ENCODE measurements at regions not wholly inside any gene's neighbourhood (a gene's known extent, or its start where the extent isn't known, plus 50 kb on each side); places are given as distances from the start of the nearest gene placed in this dataset.

DNA sequence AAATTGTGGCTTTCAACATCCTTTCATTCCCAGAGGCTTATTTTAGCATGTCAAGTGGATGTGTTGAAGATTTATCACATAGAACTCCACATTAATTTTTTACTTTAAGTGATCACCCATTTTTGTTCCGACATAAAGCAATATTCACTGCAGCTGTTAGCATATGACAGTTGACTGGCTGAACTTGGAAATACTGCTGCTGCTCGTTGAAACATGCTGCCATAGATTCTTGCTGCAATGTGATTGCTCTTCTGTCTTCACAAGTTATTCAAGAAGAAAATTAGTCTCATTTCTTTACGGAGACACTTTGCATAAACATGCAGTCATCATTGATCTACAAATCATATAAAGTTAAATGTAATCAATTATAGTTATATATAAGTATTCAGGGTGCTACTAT, 248.4 kb downstream of the SAMD5 start:
- no peak for DNase-seq (ENCODE audit: low read depth, low spot score)

DNA sequence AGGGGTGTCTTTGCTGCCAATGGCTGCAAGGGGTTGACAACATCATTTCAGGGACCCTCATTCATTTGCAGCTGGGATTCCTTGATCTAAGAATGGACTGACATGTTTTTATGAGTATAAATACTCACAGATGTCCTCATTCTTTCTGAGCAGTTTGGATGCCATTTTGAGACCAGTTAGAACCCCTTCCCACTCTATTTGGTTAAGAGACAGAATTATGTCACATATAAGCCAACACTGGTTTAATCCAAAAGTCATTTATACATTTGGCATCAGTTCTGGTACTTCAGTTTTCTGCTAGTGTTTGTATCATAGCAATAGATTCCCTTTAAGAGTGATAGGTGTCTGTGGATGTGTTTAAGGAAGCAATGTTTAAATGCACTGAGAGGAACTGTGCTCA, 248.8 kb downstream of the SAMD5 start:
- no peak for DNase-seq (ENCODE audit: low read depth, low spot score)

DNA sequence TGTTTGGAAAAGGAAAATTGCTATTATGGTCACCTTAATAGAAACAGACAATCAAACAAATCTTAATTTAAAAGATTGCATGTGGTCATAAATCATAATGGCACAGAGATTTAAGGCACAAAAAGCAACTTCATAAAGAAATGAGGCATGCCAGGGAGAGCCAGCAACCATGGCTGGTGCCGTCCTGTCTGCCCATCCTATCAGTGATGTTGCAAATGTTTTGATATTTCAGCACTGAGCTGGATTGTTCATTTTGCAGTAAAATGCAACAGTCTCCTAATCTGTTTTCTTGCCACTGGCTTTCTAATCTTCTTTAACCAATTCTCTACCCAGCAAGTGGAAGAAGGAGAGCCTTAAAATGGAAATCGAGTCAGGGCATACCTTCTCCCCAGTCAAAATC, 249.8 kb downstream of the SAMD5 start:
- DNase-seq (ENCODE audit: low read depth, low spot score), result no peak

DNA sequence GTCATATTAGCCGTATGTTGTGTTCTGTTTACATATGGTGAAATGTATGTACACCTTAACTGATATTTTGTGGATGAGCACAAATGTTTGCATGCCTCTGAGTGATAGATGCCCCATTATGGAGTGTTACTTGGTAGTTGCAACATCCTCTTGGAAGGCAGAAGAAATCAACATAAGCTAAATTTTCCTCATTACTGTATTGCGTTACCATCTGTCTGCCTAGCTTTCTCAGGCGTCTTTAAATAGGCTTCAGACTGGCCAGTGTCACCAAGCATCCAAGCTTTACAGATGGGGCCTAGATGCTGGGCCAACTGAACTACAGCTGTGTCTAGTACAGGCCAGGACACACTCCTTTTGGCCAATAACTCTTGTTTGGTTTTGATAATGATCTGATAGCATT, 250.6 kb downstream of the SAMD5 start:
- no peak for DNase-seq (ENCODE audit: low read depth, low spot score)

DNA sequence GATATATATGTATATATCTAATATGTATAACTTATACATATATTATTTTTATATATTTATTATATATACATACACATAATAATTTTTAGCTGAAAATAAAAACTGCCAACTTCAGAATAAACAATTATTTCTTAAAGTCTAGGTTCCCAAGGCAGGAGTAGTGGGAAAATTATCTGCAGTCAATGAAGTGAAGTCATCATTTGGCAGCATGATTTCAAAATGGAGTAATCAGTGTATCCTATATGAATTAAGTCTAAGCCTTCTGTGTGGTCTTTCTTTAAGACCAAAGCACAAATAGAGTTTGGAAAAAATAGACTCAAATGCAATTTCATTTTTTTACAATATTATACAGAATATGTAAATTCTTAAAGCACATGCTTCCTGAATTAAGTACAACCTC, 251.0 kb downstream of the SAMD5 start:
- DNase-seq (ENCODE audit: low read depth, low spot score), result no peak

DNA sequence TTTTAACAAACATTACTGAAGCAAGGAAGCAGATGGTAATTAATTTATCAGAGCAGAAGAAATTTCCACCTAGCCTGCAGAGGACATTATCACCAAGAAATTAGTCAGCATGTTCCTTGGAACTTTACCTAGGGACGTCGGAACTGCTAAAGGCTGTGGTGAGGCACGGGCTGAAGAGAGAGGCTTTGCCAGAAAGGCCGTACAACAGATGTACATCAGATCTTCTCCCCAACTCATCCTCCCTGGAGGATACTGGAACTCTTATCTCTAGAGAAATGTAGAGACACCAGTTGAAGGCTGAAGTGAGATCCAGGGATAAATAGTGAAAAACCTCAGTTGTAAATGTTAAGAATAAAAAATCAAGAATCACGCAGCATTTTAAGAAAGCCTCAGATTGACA, 257.1 kb downstream of the SAMD5 start:
- no peak for DNase-seq (ENCODE audit: low read depth, low spot score)

DNA sequence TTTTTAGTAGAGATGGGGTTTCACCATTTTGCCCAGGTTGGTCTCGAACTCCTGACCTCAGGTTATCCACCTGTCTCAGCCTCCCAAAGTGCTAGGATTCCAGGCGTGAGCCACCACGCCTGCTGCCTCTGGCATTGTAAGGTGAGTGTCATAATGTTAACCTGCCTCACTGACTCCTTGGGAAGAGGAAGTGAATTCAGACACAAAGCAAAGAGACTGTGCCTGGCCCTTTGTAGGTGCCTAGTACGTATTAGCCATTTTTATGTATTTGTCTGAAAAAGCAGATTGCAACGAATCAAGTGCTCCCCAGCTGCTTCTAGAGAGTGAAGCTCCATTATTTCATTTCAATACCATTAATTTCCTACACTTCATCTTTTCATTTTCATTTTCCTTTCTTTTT, 260.5 kb downstream of the SAMD5 start:
- DNase-seq (ENCODE audit: low read depth, low spot score), result no peak

DNA sequence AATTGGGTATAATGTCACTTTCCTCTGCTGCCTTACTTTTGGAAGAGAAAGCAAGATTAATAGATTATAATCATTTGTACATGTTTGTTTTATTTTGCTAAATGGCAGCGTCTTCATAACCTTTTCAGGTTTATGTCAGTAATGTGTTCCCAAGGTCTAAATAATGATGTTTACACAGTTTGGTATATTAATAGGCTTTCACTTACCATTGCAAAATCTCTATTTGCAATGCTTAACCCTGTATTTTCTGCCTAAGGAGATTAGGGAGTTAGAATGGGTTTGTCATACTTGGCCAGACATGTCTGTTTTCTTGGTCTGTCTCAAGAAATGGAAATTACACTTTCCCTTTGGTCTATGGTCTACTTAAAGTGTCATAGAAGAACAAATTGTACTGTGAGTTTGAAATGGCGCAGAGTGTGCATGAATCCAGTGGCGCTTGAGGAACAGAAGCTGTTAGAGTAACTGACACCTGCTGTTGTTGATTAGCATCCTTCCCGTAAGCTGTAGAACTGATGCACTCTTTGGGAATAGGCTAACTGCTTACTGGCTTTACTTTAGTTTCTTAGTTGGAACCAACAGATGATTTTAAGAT, 261.1 kb downstream of the SAMD5 start:
- no peak for DNase-seq (ENCODE audit: low read depth, low spot score)

DNA sequence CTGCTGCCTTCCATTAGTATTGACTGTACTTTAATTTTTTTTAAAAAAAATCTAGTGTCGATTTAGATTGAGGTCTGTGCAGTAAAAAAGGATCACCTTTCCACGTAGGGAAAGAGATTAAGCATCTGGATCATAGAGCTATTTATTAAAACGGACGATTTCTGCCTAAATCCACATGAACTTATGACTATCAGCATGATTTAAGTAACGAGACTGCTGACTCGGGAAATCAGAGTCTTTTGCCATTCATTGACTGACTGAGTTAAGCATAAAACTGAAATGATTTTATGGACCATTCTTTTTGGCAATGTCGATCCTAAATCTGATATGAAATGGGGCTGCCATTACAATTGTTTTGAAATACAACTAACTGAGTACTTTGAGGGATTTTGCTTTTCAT, 261.7 kb downstream of the SAMD5 start:
- DNase-seq (ENCODE audit: low read depth, low spot score), result no peak

DNA sequence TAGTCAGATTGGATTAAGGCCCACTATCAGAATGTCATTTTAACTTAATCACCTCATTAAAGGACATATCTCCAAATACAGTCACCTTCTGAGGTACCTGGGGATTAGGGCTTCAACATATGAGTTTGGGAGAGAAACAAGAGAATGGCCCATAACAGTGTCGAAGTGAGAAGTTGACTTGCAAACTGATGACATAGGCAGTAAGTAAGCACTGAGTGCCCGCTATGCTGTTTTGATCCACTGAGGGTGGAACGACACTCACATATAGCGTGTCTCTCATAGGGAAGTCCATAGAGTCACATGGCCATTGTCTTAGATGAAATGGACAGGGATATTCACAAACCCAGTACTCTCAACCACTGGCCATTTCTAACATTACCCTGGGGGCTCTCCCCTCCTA, 264.2 kb downstream of the SAMD5 start:
- no peak for DNase-seq (ENCODE audit: low read depth, low spot score)

DNA sequence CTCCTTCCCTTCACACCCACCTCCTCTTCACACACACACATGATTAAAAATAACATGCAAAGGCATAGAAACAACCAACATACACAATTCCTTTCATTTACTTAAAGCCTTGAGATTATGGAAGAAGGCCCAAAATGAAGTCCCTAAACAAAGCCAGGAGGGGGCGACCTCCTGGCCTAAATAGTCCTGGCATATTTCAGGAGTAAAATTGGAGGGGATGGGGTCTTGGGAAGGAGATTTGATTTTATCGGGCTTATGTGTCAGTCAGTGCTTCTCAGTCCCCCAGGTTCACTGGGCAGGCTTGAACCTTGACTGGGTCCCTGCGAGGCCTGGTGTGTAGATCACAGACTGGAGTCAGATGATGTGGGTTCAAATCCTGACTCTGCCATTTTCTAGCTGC, 266.4 kb downstream of the SAMD5 start:
- DNase-seq (ENCODE audit: low read depth, low spot score), result no peak

DNA sequence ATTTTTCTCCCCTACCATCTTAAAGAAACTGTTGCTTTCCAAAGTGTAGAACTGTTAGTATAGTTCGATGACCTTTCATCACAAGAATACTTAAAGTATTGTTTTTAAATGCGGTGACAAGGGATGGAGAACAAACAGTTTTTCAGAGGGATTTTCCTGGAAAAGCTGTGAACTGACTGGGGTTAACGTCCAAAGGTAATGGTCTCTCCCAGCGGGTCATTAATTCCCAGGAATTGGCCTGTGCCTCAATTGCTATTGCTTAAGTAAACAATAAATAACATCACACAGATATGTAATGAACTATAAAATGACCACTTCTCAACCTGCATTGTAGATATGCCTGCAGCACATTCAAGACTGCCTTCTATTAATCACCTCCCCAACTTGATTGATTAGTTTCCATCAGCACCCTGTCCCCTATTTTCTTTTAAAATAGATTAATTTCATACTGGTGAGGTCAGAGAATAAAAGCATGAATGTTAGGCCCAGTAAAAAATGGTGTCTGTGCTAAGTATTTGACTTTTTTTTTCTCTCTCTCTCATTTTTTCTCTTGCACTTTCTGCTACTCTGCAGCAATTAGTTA, 268.2 kb downstream of the SAMD5 start:
- no peak for DNase-seq (ENCODE audit: low read depth, low spot score)

DNA sequence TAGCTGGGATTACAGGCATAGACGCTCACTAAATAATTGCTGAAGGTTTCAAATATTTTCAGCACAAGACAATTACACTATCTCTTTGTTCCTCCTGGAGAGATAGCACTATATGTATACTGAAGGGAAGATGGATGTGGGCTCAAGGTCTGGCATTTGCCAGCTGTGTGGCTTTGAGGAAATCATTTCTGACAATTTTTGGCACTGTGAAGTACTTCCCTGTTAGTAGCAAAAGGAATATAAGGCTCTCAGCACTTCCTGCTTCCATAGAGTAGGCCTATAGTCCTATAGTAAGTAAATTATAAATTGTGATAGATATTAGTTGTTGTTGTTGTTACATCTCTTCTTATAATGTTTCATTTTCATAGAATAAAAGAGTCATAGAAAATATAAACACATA, 271.1 kb downstream of the SAMD5 start:
- no peak for DNase-seq (ENCODE audit: low read depth, low spot score)

DNA sequence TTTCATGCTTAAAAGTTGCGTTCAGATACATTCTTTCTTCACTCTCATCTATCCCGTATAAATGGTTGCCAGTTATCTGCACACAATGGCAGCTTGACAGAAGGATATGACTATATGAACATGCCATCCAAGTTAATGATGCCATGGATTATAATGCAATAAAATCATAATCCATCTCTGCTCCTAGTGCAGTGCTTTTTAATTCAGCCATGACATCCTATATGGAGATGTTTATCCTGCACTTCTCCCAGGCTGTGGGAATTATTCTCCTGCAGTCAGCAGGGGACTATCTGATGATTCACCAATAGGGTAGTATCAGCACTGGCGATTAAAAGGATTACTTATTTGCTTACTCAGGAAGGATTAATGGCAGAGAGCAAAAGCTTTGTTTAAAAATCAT, 273.8 kb downstream of the SAMD5 start:
- peak; percentile 36 for DNase-seq (ENCODE audit: low read depth, low spot score)

DNA sequence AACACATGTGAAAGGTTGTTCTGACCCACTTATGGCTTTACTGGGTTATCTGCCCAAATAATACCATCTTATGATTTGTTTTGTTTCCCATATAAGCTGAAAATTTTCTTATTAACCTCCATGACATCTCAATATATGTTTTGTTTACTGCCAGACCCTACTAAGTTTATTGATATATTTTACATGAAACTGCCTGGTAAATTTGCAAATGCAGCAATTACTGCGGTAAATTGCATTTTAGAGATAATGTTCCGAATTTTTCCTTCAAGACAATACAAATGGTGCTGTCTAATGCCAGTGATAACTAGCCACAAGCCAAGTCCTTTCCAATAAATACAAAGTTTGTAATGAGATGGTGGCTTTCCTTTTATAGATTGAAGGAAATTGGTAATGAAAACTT, 275.9 kb downstream of the SAMD5 start:
- no peak for DNase-seq (ENCODE audit: low read depth, low spot score)

DNA sequence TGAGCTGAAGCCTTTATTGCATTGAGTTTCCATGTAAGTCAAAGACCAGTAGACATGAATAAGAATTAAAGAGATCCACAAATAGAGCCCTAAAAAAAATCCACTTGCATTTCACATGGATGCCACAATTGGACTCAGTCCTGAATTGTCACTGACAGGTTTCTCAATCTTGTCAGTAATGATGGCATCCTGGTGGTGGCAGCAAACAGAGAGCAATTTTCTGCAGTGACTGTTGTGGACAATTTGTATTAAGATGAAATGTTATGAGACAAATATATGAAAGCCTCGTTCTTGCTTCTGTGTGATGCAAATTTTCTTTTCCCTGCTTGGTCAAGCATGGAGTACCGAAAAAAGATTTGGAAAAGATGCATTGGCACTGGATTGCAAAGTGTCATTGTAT, 278.9 kb downstream of the SAMD5 start:
- no peak for DNase-seq (ENCODE audit: low read depth, low spot score)

DNA sequence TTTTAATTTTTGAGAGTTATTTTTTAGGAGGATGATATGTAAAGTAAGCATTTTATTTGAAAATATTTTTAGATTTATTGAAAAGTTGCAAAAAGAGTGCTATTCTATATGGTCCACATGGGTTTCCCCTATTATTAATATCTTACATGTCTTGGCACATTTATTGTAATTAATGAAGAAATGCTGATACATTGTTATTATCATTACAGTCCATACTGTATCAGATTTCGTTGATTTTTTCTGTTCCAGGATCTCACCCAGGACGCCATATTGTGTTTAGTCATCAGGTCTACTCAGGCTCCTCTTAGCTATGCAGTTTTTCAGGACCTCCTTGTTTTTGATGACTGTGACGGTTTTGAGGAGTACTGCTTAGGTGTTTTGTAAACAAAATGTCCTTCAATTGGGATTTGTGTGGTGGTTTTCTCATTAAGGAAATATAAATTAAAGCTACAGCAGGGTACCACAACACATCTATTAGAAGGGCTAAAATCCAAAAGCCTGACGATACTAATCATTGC, 281.0 kb downstream of the SAMD5 start:
- no peak for DNase-seq (ENCODE audit: low read depth, low spot score)

DNA sequence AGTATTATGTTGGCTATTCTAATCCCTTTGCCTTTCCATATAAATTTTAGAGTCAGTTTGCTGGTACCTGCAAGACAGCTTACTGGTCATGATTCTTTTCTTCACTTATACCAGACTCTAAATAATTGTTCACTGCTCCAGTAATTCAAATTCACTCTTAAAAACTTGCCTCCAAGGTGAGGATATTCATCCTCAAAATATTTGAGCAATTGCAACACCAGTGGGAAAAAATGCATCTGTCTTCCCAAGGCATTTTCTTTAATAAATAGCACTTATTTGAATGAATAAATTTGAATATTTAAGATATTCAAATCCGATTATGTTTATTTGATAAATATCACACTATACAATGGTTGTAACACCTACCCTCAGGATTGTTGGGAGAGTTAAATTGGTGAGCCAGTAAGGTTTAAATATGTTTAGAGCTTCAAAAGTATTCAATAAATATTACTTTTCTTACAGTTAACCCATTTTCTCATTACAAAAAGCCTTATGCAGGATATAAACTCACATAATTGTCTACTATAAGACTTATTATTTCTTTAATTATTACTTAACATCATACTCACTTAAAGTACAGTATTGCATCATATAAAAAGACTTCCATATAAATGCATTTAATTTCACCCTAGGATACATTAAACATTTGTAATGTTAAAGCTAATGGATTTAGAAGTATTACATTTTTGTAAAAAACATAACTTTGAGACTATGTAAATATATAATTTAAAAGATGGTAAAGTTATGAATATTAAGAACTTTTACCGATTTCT, 285.6 kb downstream of the SAMD5 start:
- no peak for DNase-seq (ENCODE audit: low read depth, low spot score)

DNA sequence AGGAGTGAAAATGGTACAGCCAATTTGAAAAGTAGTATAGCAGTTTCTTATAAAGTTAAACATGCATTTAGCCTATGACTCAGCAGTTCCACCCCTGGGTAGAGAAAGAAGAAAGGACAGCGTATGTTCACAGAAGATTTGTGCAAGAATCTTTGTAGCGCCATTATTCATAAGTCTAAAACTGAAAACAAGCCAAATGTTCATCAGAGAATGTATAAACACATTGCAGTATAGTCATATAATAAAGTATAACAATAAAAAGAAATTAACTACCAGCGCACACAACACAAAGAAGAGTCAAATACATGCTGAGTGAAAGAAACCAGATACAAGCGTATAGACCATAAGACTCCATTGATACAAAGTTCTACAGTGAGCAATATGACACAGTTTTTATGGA, 294.0 kb downstream of the SAMD5 start:
- no peak for DNase-seq (ENCODE audit: low read depth, low spot score)

DNA sequence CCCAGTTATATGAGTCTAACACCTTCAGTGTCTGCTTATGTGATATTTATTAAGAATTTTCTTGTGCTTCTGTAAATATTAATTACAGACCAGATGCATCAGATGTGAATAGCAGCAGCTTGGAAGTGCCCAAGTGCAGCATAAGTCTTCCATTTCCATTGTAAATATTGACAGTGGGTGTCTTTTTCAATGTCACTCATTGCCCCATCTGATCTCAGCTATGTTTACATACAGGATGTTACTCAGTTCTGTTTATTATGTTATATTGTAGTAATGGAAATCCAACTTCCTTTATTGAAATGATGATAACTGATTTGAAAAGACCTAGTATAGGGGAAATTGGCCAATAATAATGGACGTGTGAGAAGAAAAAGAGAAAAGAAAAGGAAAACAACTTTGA, 296.7 kb downstream of the SAMD5 start:
- DNase-seq (ENCODE audit: low read depth, low spot score), result no peak

DNA sequence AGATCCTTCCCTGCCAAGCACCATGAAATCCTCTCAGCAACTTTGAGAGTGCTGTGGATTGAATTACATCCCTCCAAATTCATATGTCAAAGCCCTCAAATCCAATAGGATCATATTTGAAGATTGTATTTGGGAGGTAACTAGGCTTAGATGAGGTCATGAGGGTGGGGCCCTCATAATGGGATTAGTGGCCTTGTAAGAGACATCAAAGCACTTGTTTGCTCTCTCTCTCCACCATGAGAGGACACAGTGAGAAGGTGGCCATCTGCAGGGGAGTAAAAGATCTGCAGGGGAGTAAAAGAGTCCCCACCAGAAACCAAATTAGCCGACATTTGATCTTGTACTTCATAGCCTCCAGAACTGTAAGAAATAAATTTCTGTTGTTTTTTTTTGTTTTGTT, 298.2 kb downstream of the SAMD5 start:
- DNase-seq (ENCODE audit: low read depth, low spot score), result no peak

DNA sequence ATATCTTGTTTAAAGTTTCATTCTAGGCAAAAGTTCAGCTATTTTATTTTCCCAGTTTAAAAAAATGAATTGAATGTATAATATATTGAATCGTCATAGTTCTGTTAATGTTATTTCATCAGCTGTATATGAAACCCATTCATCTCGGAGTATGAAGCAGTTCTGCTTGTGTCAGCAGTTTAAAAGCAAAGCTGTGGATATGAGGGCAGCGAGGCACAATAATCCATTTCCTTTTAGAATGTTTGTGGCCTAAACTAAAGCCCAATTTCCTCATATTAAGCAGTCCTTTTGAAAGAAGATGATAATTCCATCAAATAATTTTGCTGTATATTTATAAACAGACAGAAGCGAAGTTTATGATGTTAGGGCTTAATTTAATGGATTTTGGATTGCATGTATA, 300.1 kb downstream of the SAMD5 start:
- no peak for DNase-seq (ENCODE audit: low read depth, low spot score)

DNA sequence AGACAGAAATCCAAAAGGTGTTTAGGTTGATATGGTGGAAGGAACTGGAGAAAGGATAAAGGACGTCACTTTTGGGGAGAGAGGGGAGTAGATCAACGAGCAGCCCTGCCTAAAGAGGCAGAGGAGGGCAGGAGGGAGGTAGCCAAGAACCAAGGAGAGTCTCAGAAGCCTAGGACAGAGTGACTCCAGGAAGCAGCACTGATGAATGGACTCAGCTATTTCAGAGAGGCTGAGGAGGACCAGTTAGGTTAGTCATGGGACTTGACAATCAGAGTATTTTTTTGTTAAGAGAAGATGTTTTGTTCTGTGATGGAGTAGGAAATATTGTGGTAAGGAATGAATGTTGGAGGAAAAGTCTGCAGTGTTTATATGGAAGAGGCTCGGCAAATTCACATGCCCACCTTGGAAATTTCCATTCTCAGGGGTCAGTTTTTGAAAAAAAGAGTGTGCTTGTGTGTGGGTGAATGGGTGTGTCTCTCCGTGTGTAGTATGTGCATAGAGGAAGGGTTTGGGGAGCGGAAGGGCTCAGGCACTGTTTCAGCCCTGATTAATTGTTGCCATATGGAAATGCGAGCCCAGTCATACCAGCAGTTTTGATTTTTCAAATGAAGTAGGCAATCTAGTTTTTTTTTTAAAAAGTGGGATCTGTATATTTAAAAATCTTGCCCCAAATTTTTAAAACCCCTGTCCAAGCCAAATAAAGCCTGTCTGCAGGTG, 303.6 kb downstream of the SAMD5 start:
- no peak for DNase-seq (ENCODE audit: low read depth, low spot score)

All from brain pericyte (primary cell).